ENCODE measurements at regions not wholly inside any gene's neighbourhood (a gene's known extent, or its start where the extent isn't known, plus 50 kb on each side); places are given as distances from the start of the nearest gene placed in this dataset.

- ATAC-seq (no peak), DNase-seq (no peak)
- Histone ChIP-seq H3K4me3 (ENCODE audit: low read length) (no peak overlapping the region), H3K27ac (ENCODE audit: low read length) (no peak overlapping the region), H3K9me3 (ENCODE audit: control insufficient read depth, insufficient read depth, low read length) (no peaks in the 10 kb centered on the region), H3K36me3 (ENCODE audit: control insufficient read depth, insufficient read depth, low read length) (no peaks in the 10 kb centered on the region), H3K27me3 (ENCODE audit: control insufficient read depth, insufficient read depth, low read length) (no peaks in the 10 kb centered on the region), H3K4me1 (ENCODE audit: control insufficient read depth, insufficient read depth, low read length) (no peaks in the 10 kb centered on the region)
- Mint-ChIP-seq H3K4me3 (no peak overlapping the region), H3K27me3 (ENCODE audit: low read depth in 2 of 2) (peaks cover 11 to 50% of the 10 kb centered on the region in 2 donors), H3K27ac (no peak overlapping the region), H3K36me3 (no peaks in the 10 kb centered on the region), H3K9me3 (no peaks in the 10 kb centered on the region), H3K4me1 (no peaks in the 10 kb centered on the region)
- WGBS (ENCODE audit: insufficient coverage): 83% methylated on average over 1 of the region's 1 CpG
- intact Hi-C loops (cut with micrococcal nuclease): no loop called here
- no peak for TF ChIP-seq CTCF (IDR thresholded peaks at IDR 0.05)
Measured at GRCh38 chr10:4763513-4763912, 62.5 kb upstream of the AKR1E2 start.

- no CpG with 5 or more reads among the region's 1 CpG for whole genome bisulfite sequencing (ENCODE audit: insufficient coverage)
- Histone ChIP-seq H3K4me3 (ENCODE audit: low read length) (no peak overlapping the region), H3K4me1 (ENCODE audit: control insufficient read depth, insufficient read depth, low read length) (no peaks in the 10 kb centered on the region), H3K9me3 (ENCODE audit: control insufficient read depth, insufficient read depth, low read length) (no peaks in the 10 kb centered on the region), H3K27ac (ENCODE audit: low read length) (no peak overlapping the region), H3K27me3 (ENCODE audit: control insufficient read depth, insufficient read depth, low read length) (no peaks in the 10 kb centered on the region), H3K36me3 (ENCODE audit: control insufficient read depth, insufficient read depth, low read length) (no peaks in the 10 kb centered on the region)
- Mint-ChIP-seq H3K36me3 (no peaks in the 10 kb centered on the region), H3K4me1 (no peaks in the 10 kb centered on the region), H3K4me3 (no peak overlapping the region), H3K9me3 (no peaks in the 10 kb centered on the region), H3K27me3 (ENCODE audit: low read depth in 2 of 2) (peaks cover 22 to 45% of the 10 kb centered on the region in 2 donors), H3K27ac (no peak overlapping the region)
- no peak for DNase-seq
- ATAC-seq: no peak
- intact Hi-C loops (cut with micrococcal nuclease): no loop called here
- no peak for TF ChIP-seq CTCF (IDR thresholded peaks at IDR 0.05)
Measured at GRCh38 chr10:4758256-4758655, 67.8 kb upstream of the AKR1E2 start.

GRCh38 chr10:4755286-4755989 lies 70.6 kb upstream of the AKR1E2 start:
- intact Hi-C loops (cut with micrococcal nuclease): no loop called here
- no peak for DNase-seq
- no peak for ATAC-seq
- no peak overlapping the region for H3K4me3 ChIP-seq (ENCODE audit: low read length)
- Mint-ChIP-seq H3K9me3 (no peaks in the 10 kb centered on the region), H3K27ac (no peak overlapping the region), H3K4me3 (no peak overlapping the region), H3K36me3 (no peaks in the 10 kb centered on the region), H3K4me1 (no peaks in the 10 kb centered on the region), H3K27me3 (ENCODE audit: low read depth in 2 of 2) (peaks cover 22 to 47% of the 10 kb centered on the region in 2 donors)
- H3K4me1 ChIP-seq (ENCODE audit: control insufficient read depth, insufficient read depth, low read length): no peaks in the 10 kb centered on the region
- no peaks in the 10 kb centered on the region for H3K27me3 ChIP-seq (ENCODE audit: control insufficient read depth, insufficient read depth, low read length)
- no peak overlapping the region for H3K27ac ChIP-seq (ENCODE audit: low read length)
- H3K36me3 ChIP-seq (ENCODE audit: control insufficient read depth, insufficient read depth, low read length): no peaks in the 10 kb centered on the region
- H3K9me3 ChIP-seq (ENCODE audit: control insufficient read depth, insufficient read depth, low read length): no peaks in the 10 kb centered on the region
- WGBS (ENCODE audit: insufficient coverage): 77% methylated on average over 5 of the region's 10 CpGs
- no peak for TF ChIP-seq CTCF (IDR thresholded peaks at IDR 0.05)

- H3K4me1 ChIP-seq (ENCODE audit: control insufficient read depth, insufficient read depth, low read length): no peaks in the 10 kb centered on the region
- DNase-seq (no peak), ATAC-seq (no peak)
- TF ChIP-seq CTCF (IDR thresholded peaks at IDR 0.05): no peak
- no peaks in the 10 kb centered on the region for H3K36me3 ChIP-seq (ENCODE audit: control insufficient read depth, insufficient read depth, low read length)
- H3K27me3 ChIP-seq (ENCODE audit: control insufficient read depth, insufficient read depth, low read length): no peaks in the 10 kb centered on the region
- Mint-ChIP-seq H3K36me3 (no peaks in the 10 kb centered on the region), H3K27me3 (ENCODE audit: low read depth in 2 of 2) (peaks cover 22 to 41% of the 10 kb centered on the region in 2 donors), H3K9me3 (no peaks in the 10 kb centered on the region), H3K4me1 (no peaks in the 10 kb centered on the region), H3K27ac (no peak overlapping the region), H3K4me3 (no peak overlapping the region)
- WGBS (ENCODE audit: insufficient coverage): 99% methylated on average over 7 of the region's 8 CpGs
- no peak overlapping the region for H3K4me3 ChIP-seq (ENCODE audit: low read length)
- no peak overlapping the region for H3K27ac ChIP-seq (ENCODE audit: low read length)
- no peaks in the 10 kb centered on the region for H3K9me3 ChIP-seq (ENCODE audit: control insufficient read depth, insufficient read depth, low read length)
- intact Hi-C loops (cut with micrococcal nuclease): no loop called here
Measured at GRCh38 chr10:4754143-4754542, 71.9 kb upstream of the AKR1E2 start.

Data from natural killer cell (primary cell).